ENCODE measurements at regions not wholly inside any gene's neighbourhood (a gene's known extent, or its start where the extent isn't known, plus 50 kb on each side); places are given as distances from the start of the nearest gene placed in this dataset.
"Not testable (repeated sequence)": the region's sequence is repeated elsewhere in the genome, so short reads cannot be mapped to it uniquely, and the experiment has no call there.

DNA sequence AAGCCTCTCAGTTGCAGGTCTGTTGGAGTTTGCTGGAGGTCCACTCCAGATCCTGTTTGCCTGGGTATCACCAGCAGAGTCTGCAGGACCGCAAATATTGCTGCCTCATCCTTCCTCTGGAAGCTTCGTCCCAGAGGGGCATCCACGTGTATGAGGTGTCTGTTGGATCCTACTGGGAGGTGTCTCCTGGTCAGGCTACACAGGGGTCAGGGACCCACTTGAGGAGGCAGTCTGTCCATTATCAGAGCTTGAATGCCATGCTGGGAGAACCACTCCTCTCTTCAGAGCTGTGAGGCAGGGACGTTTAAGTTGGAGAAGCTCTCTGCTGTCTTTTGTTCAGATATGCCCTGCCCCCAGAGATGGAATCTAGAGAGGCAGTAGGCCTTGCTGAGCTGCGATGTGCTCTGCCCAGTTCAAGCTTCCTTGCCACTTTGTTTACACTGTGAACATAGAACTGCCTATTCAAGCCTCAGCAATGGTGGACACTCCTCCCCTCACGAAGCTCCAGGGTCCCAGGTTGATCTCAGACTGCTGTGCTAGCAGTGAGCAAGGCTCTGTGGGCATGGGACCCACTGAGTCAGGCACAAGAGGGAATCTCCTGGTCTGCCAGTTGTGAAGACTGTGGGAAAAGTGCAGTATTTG, 81.1 kb downstream of the ATP23 start:
- TF ChIP-seq, protein P1, sequence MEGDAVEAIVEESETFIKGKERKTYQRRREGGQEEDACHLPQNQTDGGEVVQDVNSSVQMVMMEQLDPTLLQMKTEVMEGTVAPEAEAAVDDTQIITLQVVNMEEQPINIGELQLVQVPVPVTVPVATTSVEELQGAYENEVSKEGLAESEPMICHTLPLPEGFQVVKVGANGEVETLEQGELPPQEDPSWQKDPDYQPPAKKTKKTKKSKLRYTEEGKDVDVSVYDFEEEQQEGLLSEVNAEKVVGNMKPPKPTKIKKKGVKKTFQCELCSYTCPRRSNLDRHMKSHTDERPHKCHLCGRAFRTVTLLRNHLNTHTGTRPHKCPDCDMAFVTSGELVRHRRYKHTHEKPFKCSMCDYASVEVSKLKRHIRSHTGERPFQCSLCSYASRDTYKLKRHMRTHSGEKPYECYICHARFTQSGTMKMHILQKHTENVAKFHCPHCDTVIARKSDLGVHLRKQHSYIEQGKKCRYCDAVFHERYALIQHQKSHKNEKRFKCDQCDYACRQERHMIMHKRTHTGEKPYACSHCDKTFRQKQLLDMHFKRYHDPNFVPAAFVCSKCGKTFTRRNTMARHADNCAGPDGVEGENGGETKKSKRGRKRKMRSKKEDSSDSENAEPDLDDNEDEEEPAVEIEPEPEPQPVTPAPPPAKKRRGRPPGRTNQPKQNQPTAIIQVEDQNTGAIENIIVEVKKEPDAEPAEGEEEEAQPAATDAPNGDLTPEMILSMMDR (IDR thresholded peaks at IDR 0.05): not testable (repeated sequence)
- TF ChIP-seq, protein P2, sequence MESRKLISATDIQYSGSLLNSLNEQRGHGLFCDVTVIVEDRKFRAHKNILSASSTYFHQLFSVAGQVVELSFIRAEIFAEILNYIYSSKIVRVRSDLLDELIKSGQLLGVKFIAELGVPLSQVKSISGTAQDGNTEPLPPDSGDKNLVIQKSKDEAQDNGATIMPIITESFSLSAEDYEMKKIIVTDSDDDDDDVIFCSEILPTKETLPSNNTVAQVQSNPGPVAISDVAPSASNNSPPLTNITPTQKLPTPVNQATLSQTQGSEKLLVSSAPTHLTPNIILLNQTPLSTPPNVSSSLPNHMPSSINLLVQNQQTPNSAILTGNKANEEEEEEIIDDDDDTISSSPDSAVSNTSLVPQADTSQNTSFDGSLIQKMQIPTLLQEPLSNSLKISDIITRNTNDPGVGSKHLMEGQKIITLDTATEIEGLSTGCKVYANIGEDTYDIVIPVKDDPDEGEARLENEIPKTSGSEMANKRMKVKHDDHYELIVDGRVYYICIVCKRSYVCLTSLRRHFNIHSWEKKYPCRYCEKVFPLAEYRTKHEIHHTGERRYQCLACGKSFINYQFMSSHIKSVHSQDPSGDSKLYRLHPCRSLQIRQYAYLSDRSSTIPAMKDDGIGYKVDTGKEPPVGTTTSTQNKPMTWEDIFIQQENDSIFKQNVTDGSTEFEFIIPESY (IDR thresholded peaks at IDR 0.05; ENCODE audit: borderline replicate concordance, low read depth): not testable (repeated sequence)
- not testable (repeated sequence) for TF ChIP-seq CHD2 (IDR thresholded peaks at IDR 0.05; ENCODE audit: low read length, partially characterized antibody); SMC3 (IDR thresholded peaks at IDR 0.05; ENCODE audit: low read depth, low read length); NRF1 (IDR thresholded peaks at IDR 0.05; ENCODE audit: low read depth, low read length)
